WTC11 (cell line): ENCODE measurements at regions not wholly inside any gene's neighbourhood (a gene's known extent, or its start where the extent isn't known, plus 50 kb on each side); places are given as distances from the start of the nearest gene placed in this dataset.

Experiments
- ATAC-seq: fragments of 200-7000 bp; cut with Tn5 transposase; 2 replicates; pipeline ENCODE4 v1.10.0; 2021; ENCODE audit warnings: mild to moderate bottlenecking, moderate library complexity
- CTCF ChIA-PET: fragments of 300-600 bp; sonication (Branson Sonifier 250); formaldehyde crosslinking; loops from one replicate; lab custom pipeline; 2021; ENCODE audit warnings: antibody characterized with exemption; lab: Charles Lee
- POLR2A ChIA-PET: fragments of 350-600 bp; sonication (Branson Sonifier 250); formaldehyde crosslinking; loops from one replicate; lab custom pipeline; 2021; ENCODE audit warnings: antibody characterized with exemption; lab: Charles Lee
- DNase-seq: peaks from one replicate; pipeline ENCODE4 v3.0.0; 2021; ENCODE audit warnings: low spot score
- H3K27ac Mint-ChIP-seq: 2 replicates; pipeline ENCODE4 v1.8.0; 2021; ENCODE audit warnings: mixed read lengths
- H3K27me3 Mint-ChIP-seq: 2 replicates; pipeline ENCODE4 v1.8.0; 2021; ENCODE audit warnings: low read depth, mild to moderate bottlenecking, moderate library complexity, mixed read lengths
- H3K36me3 Mint-ChIP-seq: 2 replicates; pipeline ENCODE4 v1.8.0; 2021; ENCODE audit warnings: mixed read lengths
- H3K4me1 Mint-ChIP-seq: 2 replicates; pipeline ENCODE4 v1.8.0; 2022; ENCODE audit warnings: mixed read lengths
- H3K4me3 Mint-ChIP-seq: 2 replicates; pipeline ENCODE4 v1.8.0; 2021; ENCODE audit warnings: mild to moderate bottlenecking, moderate library complexity, mixed read lengths
- H3K9me3 Mint-ChIP-seq: 2 replicates; pipeline ENCODE4 v1.8.0; 2021; ENCODE audit warnings: mixed read lengths
- ATF1 ChIP-seq: sonication (generic); formaldehyde crosslinking; IDR thresholded peaks from 2 replicates; pipeline ENCODE4 v1.8.1; 2023; ENCODE audit warnings: mild to moderate bottlenecking, moderate library complexity, missing genetic modification reagents
- CDX4 ChIP-seq: fragments of 250-450 bp; sonication (Bioruptor Pico); IDR thresholded peaks from 2 replicates; pipeline ENCODE4 v1.9.0; 2021; ENCODE audit warnings: moderate library complexity, mild to moderate bottlenecking, inconsistent platforms, borderline replicate concordance
- CTCF ChIP-seq: fragments of 200-600 bp; IDR thresholded peaks from 2 replicates; pipeline ENCODE4 v1.8.0; 2022; ENCODE audit warnings: antibody characterized with exemption
- E2F4 ChIP-seq: sonication (generic); formaldehyde crosslinking; IDR thresholded peaks from 2 replicates; pipeline ENCODE4 v1.8.1; 2022; ENCODE audit warnings: low read depth, mild to moderate bottlenecking, moderate library complexity, missing genetic modification reagents, borderline replicate concordance
- FOXJ3 ChIP-seq: sonication (generic); formaldehyde crosslinking; IDR thresholded peaks from 2 replicates; pipeline ENCODE4 v1.9.0; 2021; ENCODE audit warnings: missing genetic modification reagents, mild to moderate bottlenecking, borderline replicate concordance
- HMGXB4 ChIP-seq: sonication (generic); formaldehyde crosslinking; IDR thresholded peaks from 2 replicates; pipeline ENCODE4 v1.8.1; 2023; ENCODE audit warnings: mild to moderate bottlenecking, moderate library complexity, missing genetic modification reagents
- MLX ChIP-seq: sonication (generic); formaldehyde crosslinking; IDR thresholded peaks from 2 replicates; pipeline ENCODE4 v1.8.1; 2023; ENCODE audit warnings: mild to moderate bottlenecking, missing genetic modification reagents, moderate library complexity
- NFATC4 ChIP-seq: fragments of 250-450 bp; sonication (Bioruptor Pico); IDR thresholded peaks from 2 replicates; pipeline ENCODE4 v1.9.0; 2021; ENCODE audit warnings: mild to moderate bottlenecking
- NFYB ChIP-seq: sonication (generic); formaldehyde crosslinking; conservative IDR thresholded peaks from 2 replicates; pipeline ENCODE4 v1.8.0; 2022; ENCODE audit warnings: low read depth, missing genetic modification reagents
- SP1 ChIP-seq: sonication (generic); formaldehyde crosslinking; conservative IDR thresholded peaks from 2 replicates; pipeline ENCODE4 v1.8.1; 2022; ENCODE audit warnings: missing genetic modification reagents
- ZMAT4 ChIP-seq: fragments of 250-450 bp; sonication (Bioruptor Pico); IDR thresholded peaks from 2 replicates; pipeline ENCODE4 v1.9.0; 2021; ENCODE audit warnings: mild to moderate bottlenecking
- ZNF416 ChIP-seq: fragments of 250-450 bp; sonication (Bioruptor Pico); IDR thresholded peaks from 2 replicates; pipeline ENCODE4 v1.9.0; 2021; ENCODE audit warnings: mild to moderate bottlenecking, inconsistent platforms
- ZNF423 ChIP-seq: fragments of 250-450 bp; sonication (Bioruptor Pico); IDR thresholded peaks from 2 replicates; pipeline ENCODE4 v2.1.2; 2022; ENCODE audit warnings: mild to moderate bottlenecking, moderate library complexity
- ZSCAN18 ChIP-seq: fragments of 250-450 bp; sonication (Bioruptor Pico); IDR thresholded peaks from 2 replicates; pipeline ENCODE4 v2.1.2; 2022; ENCODE audit warnings: mild to moderate bottlenecking, moderate library complexity
- TF ChIP-seq, protein P1 (sequence below): fragments of 250-450 bp; sonication (Bioruptor Pico); IDR thresholded peaks from 2 replicates; pipeline ENCODE4 v1.9.0; 2021; ENCODE audit warnings: mild to moderate bottlenecking
- TF ChIP-seq, protein P2 (sequence below): sonication (generic); formaldehyde crosslinking; IDR thresholded peaks from 2 replicates; pipeline ENCODE4 v1.8.0; 2022; ENCODE audit warnings: mild to moderate bottlenecking, missing genetic modification reagents

GRCh38 chr20:29689411-29690225, 1567.8 kb upstream of the DEFB115 start (continued):
- TF ChIP-seq ZMAT4 (CRISPR knock-in tag): no peak
- no peak for TF ChIP-seq SP1 (CRISPR knock-in tag)
- TF ChIP-seq MLX (CRISPR knock-in tag): no peak
- no peak for TF ChIP-seq HMGXB4 (CRISPR knock-in tag)
- TF ChIP-seq, protein P1, sequence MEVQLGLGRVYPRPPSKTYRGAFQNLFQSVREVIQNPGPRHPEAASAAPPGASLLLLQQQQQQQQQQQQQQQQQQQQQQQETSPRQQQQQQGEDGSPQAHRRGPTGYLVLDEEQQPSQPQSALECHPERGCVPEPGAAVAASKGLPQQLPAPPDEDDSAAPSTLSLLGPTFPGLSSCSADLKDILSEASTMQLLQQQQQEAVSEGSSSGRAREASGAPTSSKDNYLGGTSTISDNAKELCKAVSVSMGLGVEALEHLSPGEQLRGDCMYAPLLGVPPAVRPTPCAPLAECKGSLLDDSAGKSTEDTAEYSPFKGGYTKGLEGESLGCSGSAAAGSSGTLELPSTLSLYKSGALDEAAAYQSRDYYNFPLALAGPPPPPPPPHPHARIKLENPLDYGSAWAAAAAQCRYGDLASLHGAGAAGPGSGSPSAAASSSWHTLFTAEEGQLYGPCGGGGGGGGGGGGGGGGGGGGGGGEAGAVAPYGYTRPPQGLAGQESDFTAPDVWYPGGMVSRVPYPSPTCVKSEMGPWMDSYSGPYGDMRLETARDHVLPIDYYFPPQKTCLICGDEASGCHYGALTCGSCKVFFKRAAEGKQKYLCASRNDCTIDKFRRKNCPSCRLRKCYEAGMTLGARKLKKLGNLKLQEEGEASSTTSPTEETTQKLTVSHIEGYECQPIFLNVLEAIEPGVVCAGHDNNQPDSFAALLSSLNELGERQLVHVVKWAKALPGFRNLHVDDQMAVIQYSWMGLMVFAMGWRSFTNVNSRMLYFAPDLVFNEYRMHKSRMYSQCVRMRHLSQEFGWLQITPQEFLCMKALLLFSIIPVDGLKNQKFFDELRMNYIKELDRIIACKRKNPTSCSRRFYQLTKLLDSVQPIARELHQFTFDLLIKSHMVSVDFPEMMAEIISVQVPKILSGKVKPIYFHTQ (CRISPR knock-in tag): no peak
- no peak for TF ChIP-seq FOXJ3 (CRISPR knock-in tag)
- no peak for TF ChIP-seq CTCF
- no peak for TF ChIP-seq ZNF423
- TF ChIP-seq ZNF416 (CRISPR knock-in tag): no peak

GRCh38 chr20:29690274-29690673, 1567.2 kb upstream of the DEFB115 start:
- no peaks in the 10 kb centered on the region for H3K4me1 Mint-ChIP-seq
- H3K9me3 Mint-ChIP-seq: peaks cover 57% of the 10 kb centered on the region
- TF ChIP-seq NFATC4 (CRISPR knock-in tag): no peak
- no peak for TF ChIP-seq ZNF423
- TF ChIP-seq, protein P2, sequence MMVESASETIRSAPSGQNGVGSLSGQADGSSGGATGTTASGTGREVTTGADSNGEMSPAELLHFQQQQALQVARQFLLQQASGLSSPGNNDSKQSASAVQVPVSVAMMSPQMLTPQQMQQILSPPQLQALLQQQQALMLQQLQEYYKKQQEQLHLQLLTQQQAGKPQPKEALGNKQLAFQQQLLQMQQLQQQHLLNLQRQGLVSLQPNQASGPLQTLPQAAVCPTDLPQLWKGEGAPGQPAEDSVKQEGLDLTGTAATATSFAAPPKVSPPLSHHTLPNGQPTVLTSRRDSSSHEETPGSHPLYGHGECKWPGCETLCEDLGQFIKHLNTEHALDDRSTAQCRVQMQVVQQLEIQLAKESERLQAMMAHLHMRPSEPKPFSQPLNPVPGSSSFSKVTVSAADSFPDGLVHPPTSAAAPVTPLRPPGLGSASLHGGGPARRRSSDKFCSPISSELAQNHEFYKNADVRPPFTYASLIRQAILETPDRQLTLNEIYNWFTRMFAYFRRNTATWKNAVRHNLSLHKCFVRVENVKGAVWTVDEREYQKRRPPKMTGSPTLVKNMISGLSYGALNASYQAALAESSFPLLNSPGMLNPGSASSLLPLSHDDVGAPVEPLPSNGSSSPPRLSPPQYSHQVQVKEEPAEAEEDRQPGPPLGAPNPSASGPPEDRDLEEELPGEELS (CRISPR knock-in tag): no peak
- no peak for TF ChIP-seq ATF1 (CRISPR knock-in tag)
- no peak for TF ChIP-seq E2F4 (CRISPR knock-in tag)
- TF ChIP-seq CDX4 (CRISPR knock-in tag): no peak
- no peak for TF ChIP-seq ZSCAN18 (CRISPR knock-in tag)
- no peak for TF ChIP-seq NFYB

More at GRCh38 chr20:29690274-29690673, 1567.2 kb upstream of the DEFB115 start:
- ChIA-PET CTCF (no interaction called here), POLR2A (no interaction called here)
- peaks cover 59% of the 10 kb centered on the region for H3K36me3 Mint-ChIP-seq
- DNase-seq (no peak), ATAC-seq (no peak)
- peaks cover 36% of the 10 kb centered on the region for H3K27me3 Mint-ChIP-seq
- H3K27ac Mint-ChIP-seq: no peak overlapping the region
- no peak overlapping the region for H3K4me3 Mint-ChIP-seq
